ENCODE measurements at regions not wholly inside any gene's neighbourhood (a gene's known extent, or its start where the extent isn't known, plus 50 kb on each side); places are given as distances from the start of the nearest gene placed in this dataset.

DNA sequence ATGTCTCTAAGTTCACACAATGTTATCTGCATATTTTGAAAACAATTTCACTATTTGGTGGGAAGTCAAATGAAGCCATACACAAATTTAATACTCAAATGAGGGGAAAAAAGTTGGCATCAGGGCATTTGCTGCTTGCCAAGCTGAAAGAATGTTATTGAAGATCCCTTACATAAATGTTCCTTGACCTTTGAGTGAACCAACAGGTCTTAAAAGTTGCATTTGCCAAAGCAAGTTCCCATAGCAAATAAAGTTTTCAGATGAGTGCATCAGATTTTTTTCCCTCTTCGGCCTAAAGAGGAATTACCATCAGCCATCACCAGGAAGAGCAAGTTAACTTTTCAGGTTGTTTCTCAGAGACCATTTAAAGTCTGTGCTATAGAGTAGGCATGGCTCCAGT lies 115.9 kb downstream of the COX18 start:
- TF ChIP-seq, protein P1, sequence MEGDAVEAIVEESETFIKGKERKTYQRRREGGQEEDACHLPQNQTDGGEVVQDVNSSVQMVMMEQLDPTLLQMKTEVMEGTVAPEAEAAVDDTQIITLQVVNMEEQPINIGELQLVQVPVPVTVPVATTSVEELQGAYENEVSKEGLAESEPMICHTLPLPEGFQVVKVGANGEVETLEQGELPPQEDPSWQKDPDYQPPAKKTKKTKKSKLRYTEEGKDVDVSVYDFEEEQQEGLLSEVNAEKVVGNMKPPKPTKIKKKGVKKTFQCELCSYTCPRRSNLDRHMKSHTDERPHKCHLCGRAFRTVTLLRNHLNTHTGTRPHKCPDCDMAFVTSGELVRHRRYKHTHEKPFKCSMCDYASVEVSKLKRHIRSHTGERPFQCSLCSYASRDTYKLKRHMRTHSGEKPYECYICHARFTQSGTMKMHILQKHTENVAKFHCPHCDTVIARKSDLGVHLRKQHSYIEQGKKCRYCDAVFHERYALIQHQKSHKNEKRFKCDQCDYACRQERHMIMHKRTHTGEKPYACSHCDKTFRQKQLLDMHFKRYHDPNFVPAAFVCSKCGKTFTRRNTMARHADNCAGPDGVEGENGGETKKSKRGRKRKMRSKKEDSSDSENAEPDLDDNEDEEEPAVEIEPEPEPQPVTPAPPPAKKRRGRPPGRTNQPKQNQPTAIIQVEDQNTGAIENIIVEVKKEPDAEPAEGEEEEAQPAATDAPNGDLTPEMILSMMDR (IDR thresholded peaks at IDR 0.05): no peak
- no peak for TF ChIP-seq EZH2 (IDR thresholded peaks at IDR 0.05; ENCODE audit: borderline replicate concordance, insufficient read depth, low read depth, low read length, poor library complexity, severe bottlenecking)
